Tibial artery (tissue), 4 donors: ENCODE measurements at regions not wholly inside any gene's neighbourhood (a gene's known extent, or its start where the extent isn't known, plus 50 kb on each side); places are given as distances from the start of the nearest gene placed in this dataset.

Experiments used
- DNase-seq, 2 donors: peaks; one replicate each; pipeline ENCODE4 v3.0.0-alpha.2; 2019
- H3K27ac ChIP-seq, 2 donors: fragments of 200-600 bp; sonication (generic) in 1 of 2; 1 replicate in 1 of 2; 2 replicates in 1 of 2; pipeline ENCODE4 v1.5.1; 2018 to 2019; ENCODE audit warnings: mild to moderate bottlenecking in 1 of 2
- H3K27me3 ChIP-seq, 2 donors: fragments of 200-600 bp; sonication (generic) in 1 of 2; one replicate each; pipeline versions ENCODE4 v1.5.1 to v1.6.0; 2016 to 2019
- H3K36me3 ChIP-seq, 3 donors: fragments of 200-600 bp; sonication (generic) in 2 of 3; one replicate each; pipeline ENCODE4 v1.5.1; 2016 to 2019; ENCODE audit warnings: mild to moderate bottlenecking in 2 of 3
- H3K4me1 ChIP-seq, 4 donors: fragments of 200-600 bp; sonication (generic) in 2 of 4; 1 replicate in 3 of 4; 2 replicates in 1 of 4; pipeline ENCODE4 v1.5.1; 2016 to 2019
- H3K4me3 ChIP-seq, 2 donors: fragments of 200-600 bp; sonication (generic) in 1 of 2; 1 replicate in 1 of 2; 2 replicates in 1 of 2; pipeline ENCODE4 v1.5.1; 2018 to 2019; ENCODE audit warnings: mild to moderate bottlenecking in 2 of 2
- H3K9me3 ChIP-seq, 3 donors: fragments of 200-600 bp; sonication (generic) in 1 of 3; one replicate each; pipeline ENCODE4 v1.5.1; 2016 to 2019
- CTCF ChIP-seq, 2 experiments: fragments of 200-600 bp in 1 of 2; fragments of 450-650 bp in 1 of 2; IDR thresholded peaks; one replicate each; pipeline ENCODE4 v1.5.1; 2017 to 2019; ENCODE audit warnings: antibody characterized with exemption in 2 of 2, mild to moderate bottlenecking in 1 of 2, moderate library complexity in 1 of 2
- intact Hi-C: fragments of 100-400 bp; cut with DNase I; formaldehyde crosslinking; loops from one replicate; pipeline ENCODE4 v1.15.0; 2023; ENCODE audit warnings: low total_unique reads

GRCh38 chr2:37541516-37541915, 129.9 kb downstream of the CDC42EP3 start:
- intact Hi-C loops = no loop called here

GRCh38 chr2:37543999-37544557, 127.4 kb downstream of the CDC42EP3 start:
- intact Hi-C loops = no loop called here
- no peak for TF ChIP-seq CTCF (IDR thresholded peaks at IDR 0.05)
- Histone ChIP-seq H3K27me3 (no peaks in the 10 kb centered on the region), H3K36me3 (no peaks in the 10 kb centered on the region), H3K4me1 (no peaks in the 10 kb centered on the region), H3K27ac (no peak overlapping the region), H3K4me3 (no peak overlapping the region), H3K9me3 (no peaks in the 10 kb centered on the region)
- DNase-seq = no peak

More at GRCh38 chr2:37541516-37541915, 129.9 kb downstream of the CDC42EP3 start:
- no peak for TF ChIP-seq CTCF (IDR thresholded peaks at IDR 0.05)
- no peaks in the 10 kb centered on the region for H3K4me1 ChIP-seq
- no peaks in the 10 kb centered on the region for H3K27me3 ChIP-seq
- no peak overlapping the region for H3K4me3 ChIP-seq
- no peak for DNase-seq
- H3K9me3 ChIP-seq = no peaks in the 10 kb centered on the region
- no peak overlapping the region for H3K27ac ChIP-seq
- no peaks in the 10 kb centered on the region for H3K36me3 ChIP-seq

- Histone ChIP-seq H3K9me3 (no peaks in the 10 kb centered on the region), H3K27me3 (no peaks in the 10 kb centered on the region), H3K4me1 (no peaks in the 10 kb centered on the region), H3K27ac (no peak overlapping the region), H3K4me3 (no peak overlapping the region), H3K36me3 (no peaks in the 10 kb centered on the region)
- TF ChIP-seq CTCF (IDR thresholded peaks at IDR 0.05) = no peak
- no peak for DNase-seq
- intact Hi-C loops = no loop called here
These were observed 126.8 kb downstream of the CDC42EP3 start for GRCh38 chr2:37544591-37545031.

GRCh38 chr2:37549598-37549997, 121.8 kb downstream of the CDC42EP3 start:
- Histone ChIP-seq H3K4me3 (no peak overlapping the region), H3K36me3 (no peaks in the 10 kb centered on the region), H3K4me1 (no peaks in the 10 kb centered on the region), H3K27me3 (no peaks in the 10 kb centered on the region), H3K9me3 (no peaks in the 10 kb centered on the region), H3K27ac (no peak overlapping the region)
- intact Hi-C loops = no loop called here
- no peak for TF ChIP-seq CTCF (IDR thresholded peaks at IDR 0.05)
- DNase-seq = no peak

GRCh38 chr2:37550190-37550589, 121.3 kb downstream of the CDC42EP3 start:
- no peak for DNase-seq
- Histone ChIP-seq H3K27ac (no peak overlapping the region), H3K27me3 (no peaks in the 10 kb centered on the region), H3K9me3 (no peaks in the 10 kb centered on the region), H3K4me1 (no peaks in the 10 kb centered on the region), H3K36me3 (no peaks in the 10 kb centered on the region), H3K4me3 (no peak overlapping the region)
- intact Hi-C loops = no loop called here
- TF ChIP-seq CTCF (IDR thresholded peaks at IDR 0.05) = no peak

GRCh38 chr2:37551783-37552182, 119.7 kb downstream of the CDC42EP3 start:
- H3K27me3 ChIP-seq = no peaks in the 10 kb centered on the region
- no peaks in the 10 kb centered on the region for H3K36me3 ChIP-seq
- H3K27ac ChIP-seq = no peak overlapping the region
- no peak for DNase-seq
- TF ChIP-seq CTCF (IDR thresholded peaks at IDR 0.05) = no peak
- intact Hi-C loops = no loop called here
- no peak overlapping the region for H3K4me3 ChIP-seq
- no peaks in the 10 kb centered on the region for H3K4me1 ChIP-seq
- H3K9me3 ChIP-seq = no peaks in the 10 kb centered on the region
